Tibial nerve (tissue), 4 donors: ENCODE measurements at regions not wholly inside any gene's neighbourhood (a gene's known extent, or its start where the extent isn't known, plus 50 kb on each side); places are given as distances from the start of the nearest gene placed in this dataset.

Experiments used
- DNase-seq, 2 donors: peaks; one replicate each; pipeline ENCODE4 v3.0.0-alpha.2; 2019; ENCODE audit warnings: low spot score in 2 of 2
- H3K27ac ChIP-seq, 4 donors: fragments of 200-600 bp; sonication (generic) in 3 of 4; one replicate each; pipeline ENCODE4 v1.5.1; 2017 to 2019; ENCODE audit warnings: mild to moderate bottlenecking in 1 of 4
- H3K27me3 ChIP-seq, 2 donors: fragments of 200-600 bp; sonication (generic) in 1 of 2; one replicate each; pipeline versions ENCODE4 v1.5.1 to v1.6.0; 2017 to 2019
- H3K36me3 ChIP-seq, 3 donors: fragments of 200-600 bp; sonication (generic); one replicate each; pipeline ENCODE4 v1.5.1; 2018 to 2019
- H3K4me1 ChIP-seq, 4 donors: fragments of 200-600 bp; sonication (generic) in 3 of 4; one replicate each; pipeline ENCODE4 v1.5.1; 2017 to 2019
- H3K4me3 ChIP-seq, 4 donors: fragments of 200-600 bp; sonication (generic) in 3 of 4; one replicate each; pipeline ENCODE4 v1.5.1; 2017 to 2019; ENCODE audit warnings: mild to moderate bottlenecking in 1 of 4, moderate library complexity in 1 of 4
- H3K9me3 ChIP-seq, 4 donors: fragments of 200-600 bp; sonication (generic) in 3 of 4; one replicate each; pipeline ENCODE4 v1.5.1; 2017 to 2019
- EP300 ChIP-seq, 2 donors: sonication (generic); formaldehyde crosslinking; IDR thresholded peaks; one replicate each; pipeline ENCODE4 v1.6.1; 2017; ENCODE audit warnings: antibody characterized with exemption in 2 of 2, mild to moderate bottlenecking in 1 of 2
- POLR2A ChIP-seq, 2 donors: fragments of 450-650 bp; IDR thresholded peaks; one replicate each; pipeline ENCODE4 v1.6.1; 2017; ENCODE audit warnings: antibody characterized with exemption in 2 of 2, mild to moderate bottlenecking in 2 of 2, moderate library complexity in 2 of 2
- WGBS, 2 donors: methylation state at CpG; one replicate each; pipeline ENCODE4 v1.1.5; 2018; 5-methylcytosine and 5-hydroxymethylcytosine counted together
- TF ChIP-seq, protein P1 (sequence below), 5 experiments: fragments of 200-600 bp in 3 of 5; fragments of 450-650 bp in 2 of 5; sonication (generic) in 3 of 5; IDR thresholded peaks; one replicate each; pipeline ENCODE4 v1.5.1; 2016 to 2019; ENCODE audit warnings: antibody characterized with exemption in 5 of 5, mild to moderate bottlenecking in 3 of 5, moderate library complexity in 2 of 5

DNA sequence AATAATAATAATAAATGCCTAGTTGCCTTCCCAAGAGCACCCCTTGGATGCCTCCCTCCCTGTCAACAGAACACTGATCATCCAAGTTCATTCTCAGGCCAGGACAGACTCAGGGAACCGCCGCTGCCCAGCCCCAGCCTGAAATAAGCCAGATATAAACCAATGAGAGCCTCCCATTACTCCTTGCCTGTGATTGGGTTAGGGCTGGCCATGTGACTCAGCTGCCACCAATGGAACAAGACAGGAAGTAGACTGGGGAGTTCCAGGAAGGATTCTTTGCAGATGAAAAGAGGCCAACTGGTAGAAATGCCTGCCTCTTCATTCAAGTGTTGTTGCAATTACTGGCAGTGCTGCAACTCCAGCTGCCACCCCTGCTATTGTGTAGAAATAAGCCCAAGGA is 146.4 kb upstream of the TIAM1 start:
- TF ChIP-seq, protein P1, sequence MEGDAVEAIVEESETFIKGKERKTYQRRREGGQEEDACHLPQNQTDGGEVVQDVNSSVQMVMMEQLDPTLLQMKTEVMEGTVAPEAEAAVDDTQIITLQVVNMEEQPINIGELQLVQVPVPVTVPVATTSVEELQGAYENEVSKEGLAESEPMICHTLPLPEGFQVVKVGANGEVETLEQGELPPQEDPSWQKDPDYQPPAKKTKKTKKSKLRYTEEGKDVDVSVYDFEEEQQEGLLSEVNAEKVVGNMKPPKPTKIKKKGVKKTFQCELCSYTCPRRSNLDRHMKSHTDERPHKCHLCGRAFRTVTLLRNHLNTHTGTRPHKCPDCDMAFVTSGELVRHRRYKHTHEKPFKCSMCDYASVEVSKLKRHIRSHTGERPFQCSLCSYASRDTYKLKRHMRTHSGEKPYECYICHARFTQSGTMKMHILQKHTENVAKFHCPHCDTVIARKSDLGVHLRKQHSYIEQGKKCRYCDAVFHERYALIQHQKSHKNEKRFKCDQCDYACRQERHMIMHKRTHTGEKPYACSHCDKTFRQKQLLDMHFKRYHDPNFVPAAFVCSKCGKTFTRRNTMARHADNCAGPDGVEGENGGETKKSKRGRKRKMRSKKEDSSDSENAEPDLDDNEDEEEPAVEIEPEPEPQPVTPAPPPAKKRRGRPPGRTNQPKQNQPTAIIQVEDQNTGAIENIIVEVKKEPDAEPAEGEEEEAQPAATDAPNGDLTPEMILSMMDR (IDR thresholded peaks at IDR 0.05) = no peak
- TF ChIP-seq POLR2A (IDR thresholded peaks at IDR 0.05) = no peak
- TF ChIP-seq EP300 (IDR thresholded peaks at IDR 0.05) = no peak
- no peak overlapping the region for H3K4me3 ChIP-seq

GRCh38 chr21:31489726-31490125 is 145.7 kb upstream of the TIAM1 start:
- TF ChIP-seq POLR2A (IDR thresholded peaks at IDR 0.05) (no peak), EP300 (IDR thresholded peaks at IDR 0.05) (no peak)
- TF ChIP-seq, protein P1 (IDR thresholded peaks at IDR 0.05) = no peak
- no peak overlapping the region for H3K27ac ChIP-seq
- no peaks in the 10 kb centered on the region for H3K36me3 ChIP-seq
- H3K9me3 ChIP-seq = peaks cover 0 to 27% (median 0%) of the 10 kb centered on the region in 4 donors
- H3K4me1 ChIP-seq = no peaks in the 10 kb centered on the region
- no peaks in the 10 kb centered on the region for H3K27me3 ChIP-seq
- WGBS, 2 donors = 48 to 50% methylated on average over 2 of the region's 2 CpGs
- no peak overlapping the region for H3K4me3 ChIP-seq
- no peak for DNase-seq

More for the DNA sequence above, 146.4 kb upstream of the TIAM1 start:
- Histone ChIP-seq H3K36me3 (no peaks in the 10 kb centered on the region), H3K27ac (no peak overlapping the region), H3K4me1 (no peaks in the 10 kb centered on the region), H3K9me3 (peaks cover 0 to 21% (median 0%) of the 10 kb centered on the region in 4 donors), H3K27me3 (no peaks in the 10 kb centered on the region)
- 74 to 93% methylated on average over 2 of the region's 2 CpGs for WGBS, 2 donors
- no peak for DNase-seq

DNA sequence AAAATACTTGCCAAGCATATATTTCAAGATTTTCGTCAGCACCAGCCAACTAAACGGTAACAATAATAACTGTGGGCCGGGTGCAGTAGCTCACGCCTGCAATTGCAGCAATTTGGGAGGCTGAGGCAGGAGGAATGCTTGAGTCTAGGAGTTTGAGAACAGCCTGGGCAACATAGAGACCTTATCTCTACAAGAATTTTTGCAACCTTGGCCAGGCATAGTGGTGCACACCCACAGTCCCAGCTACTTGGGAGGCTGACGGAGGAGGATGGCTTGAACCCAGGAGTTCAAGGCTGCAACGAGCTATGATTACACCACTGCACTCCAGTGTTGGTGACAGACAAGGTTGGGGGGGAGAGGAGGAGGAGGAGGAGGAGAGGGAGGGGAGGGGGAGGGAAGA is 145.0 kb upstream of the TIAM1 start:
- Histone ChIP-seq H3K27ac (no peak overlapping the region), H3K4me3 (no peak overlapping the region), H3K27me3 (no peaks in the 10 kb centered on the region), H3K36me3 (no peaks in the 10 kb centered on the region), H3K4me1 (no peaks in the 10 kb centered on the region), H3K9me3 (peaks cover 0 to 33% (median 0%) of the 10 kb centered on the region in 4 donors)
- 79 to 81% methylated on average over 6 of the region's 6 CpGs for WGBS, 2 donors
- TF ChIP-seq EP300 (IDR thresholded peaks at IDR 0.05) (no peak), POLR2A (IDR thresholded peaks at IDR 0.05) (no peak)
- TF ChIP-seq, protein P1 (IDR thresholded peaks at IDR 0.05) = no peak
- no peak for DNase-seq

GRCh38 chr21:31484219-31484618 is 140.2 kb upstream of the TIAM1 start:
- 76 to 97% methylated on average over 4 to 5 of the region's 5 CpGs for WGBS, 2 donors
- no peaks in the 10 kb centered on the region for H3K36me3 ChIP-seq
- H3K27ac ChIP-seq = no peak overlapping the region
- no peak for DNase-seq
- no peaks in the 10 kb centered on the region for H3K27me3 ChIP-seq
- H3K4me3 ChIP-seq = no peak overlapping the region
- no peaks in the 10 kb centered on the region for H3K4me1 ChIP-seq
- H3K9me3 ChIP-seq = peaks cover 0 to 64% (median 0%) of the 10 kb centered on the region in 4 donors
- no peak for TF ChIP-seq POLR2A (IDR thresholded peaks at IDR 0.05)
- no peak for TF ChIP-seq EP300 (IDR thresholded peaks at IDR 0.05)
- TF ChIP-seq, protein P1 (IDR thresholded peaks at IDR 0.05) = no peak

- H3K27ac ChIP-seq = no peak overlapping the region
- TF ChIP-seq, protein P1 (IDR thresholded peaks at IDR 0.05) = no peak
- no peak for TF ChIP-seq EP300 (IDR thresholded peaks at IDR 0.05)
- TF ChIP-seq POLR2A (IDR thresholded peaks at IDR 0.05) = no peak
- H3K4me1 ChIP-seq = no peaks in the 10 kb centered on the region
- WGBS, 2 donors = 77 to 80% methylated on average over 4 of the region's 4 CpGs
- DNase-seq = no peak
- H3K4me3 ChIP-seq = no peak overlapping the region
- no peaks in the 10 kb centered on the region for H3K27me3 ChIP-seq
- H3K36me3 ChIP-seq = no peaks in the 10 kb centered on the region
- peaks cover 0 to 64% (median 0%) of the 10 kb centered on the region in 4 donors for H3K9me3 ChIP-seq
Measured at GRCh38 chr21:31483146-31483545, 139.1 kb upstream of the TIAM1 start.
